Keratinocyte (primary cell): ENCODE measurements at regions not wholly inside any gene's neighbourhood (a gene's known extent, or its start where the extent isn't known, plus 50 kb on each side); places are given as distances from the start of the nearest gene placed in this dataset.

Experiments
- DNase-seq: peaks from one replicate; pipeline ENCODE4 v3.0.0-alpha.2; 2011; ENCODE audit warnings: low read depth, missing footprints, low spot score
- FAIRE-seq: peaks from 2 replicates; lab custom pipeline; 2011; peaks lifted over from hg19 to GRCh38; lab: Jason Lieb, UNC
- H2AFZ ChIP-seq: 2 replicates; pipeline ENCODE4 v1.6.0; 2012; ENCODE audit warnings: low read length, control low read depth, inconsistent platforms; ENCODE audit not compliant: control insufficient read depth
- H3K27ac ChIP-seq: 2 replicates; pipeline ENCODE4 v1.5.1; 2011; ENCODE audit warnings: low read length; ENCODE audit not compliant: control insufficient read depth, insufficient read depth
- H3K27me3 ChIP-seq: 3 replicates; pipeline ENCODE4 v1.6.0; 2011; ENCODE audit warnings: low read length; ENCODE audit not compliant: control insufficient read depth, insufficient read depth; ENCODE audit errors: extremely low read depth
- H3K36me3 ChIP-seq, 2 experiments: 2 replicates in 1 of 2; 3 replicates in 1 of 2; pipeline ENCODE4 v1.5.1; 2011; ENCODE audit warnings: low read length in 2 of 2, mild to moderate bottlenecking in 1 of 2; ENCODE audit not compliant: control insufficient read depth in 2 of 2, insufficient read depth in 2 of 2; ENCODE audit errors: extremely low read depth in 1 of 2
- H3K4me1 ChIP-seq: 3 replicates; pipeline ENCODE4 v1.5.1; 2011; ENCODE audit warnings: low read length; ENCODE audit not compliant: control insufficient read depth, insufficient read depth; ENCODE audit errors: extremely low read depth
- H3K4me2 ChIP-seq: 3 replicates; pipeline ENCODE4 v1.6.0; 2011; ENCODE audit warnings: low read depth, low read length; ENCODE audit not compliant: control insufficient read depth, insufficient read depth; ENCODE audit errors: extremely low read depth
- H3K4me3 ChIP-seq, 3 experiments: fragments of 200-600 bp in 1 of 3; sonication (generic) in 1 of 3; 2 replicates in 2 of 3; 3 replicates in 1 of 3; pipeline ENCODE4 v1.5.1; 2011 to 2016; ENCODE audit warnings: low read length in 3 of 3, mild to moderate bottlenecking in 3 of 3, control low read depth in 2 of 3, inconsistent platforms in 1 of 3, low read depth in 1 of 3, mixed read lengths in 1 of 3, mixed run types in 1 of 3, moderate library complexity in 1 of 3; ENCODE audit not compliant: control insufficient read depth in 2 of 3, insufficient read depth in 2 of 3; ENCODE audit errors: extremely low read depth in 1 of 3
- H3K79me2 ChIP-seq: 2 replicates; pipeline ENCODE4 v1.6.0; 2012; ENCODE audit warnings: low read length; ENCODE audit not compliant: control insufficient read depth, insufficient read depth
- H3K9ac ChIP-seq: 3 replicates; pipeline ENCODE4 v1.6.0; 2011; ENCODE audit warnings: low read length; ENCODE audit not compliant: control insufficient read depth, insufficient read depth; ENCODE audit errors: extremely low read depth
- H3K9me1 ChIP-seq: 3 replicates; pipeline ENCODE4 v1.6.0; 2011; ENCODE audit warnings: low read length; ENCODE audit not compliant: control insufficient read depth, insufficient read depth; ENCODE audit errors: extremely low read depth
- H3K9me3 ChIP-seq: 2 replicates; pipeline ENCODE4 v1.5.1; 2012; ENCODE audit warnings: low read depth, low read length; ENCODE audit not compliant: control insufficient read depth
- H4K20me1 ChIP-seq: 3 replicates; pipeline ENCODE4 v1.6.0; 2011; ENCODE audit warnings: low read length; ENCODE audit not compliant: control insufficient read depth, insufficient read depth; ENCODE audit errors: extremely low read depth
- EZH2 ChIP-seq: IDR thresholded peaks from one replicate; pipeline ENCODE4 v1.6.1; 2012; ENCODE audit warnings: inconsistent platforms, mild to moderate bottlenecking, low read length, moderate library complexity
- dilution Hi-C: fragments of 300-500 bp; cut with MboI; formaldehyde crosslinking; loops from one replicate; pipeline ENCODE4 v1.7.0; 2020; ENCODE audit warnings: low sequenced_read_pairs; ENCODE audit not compliant: extremely low pct_ligation_motif_present
- TF ChIP-seq, protein P1 (sequence below), 3 experiments: IDR thresholded peaks in 1 of 3; conservative IDR thresholded peaks in 1 of 3; optimal IDR thresholded peaks in 1 of 3; 2 replicates in 2 of 3; 3 replicates in 1 of 3; pipeline versions ENCODE3 to v1.5.1; 2011; ENCODE audit warnings: low read length in 3 of 3, mild to moderate bottlenecking in 3 of 3, moderate library complexity in 2 of 3, control low read depth in 1 of 3, inconsistent platforms in 1 of 3; ENCODE audit not compliant: insufficient read depth in 2 of 3; ENCODE audit errors: extremely low read depth in 1 of 3

DNA sequence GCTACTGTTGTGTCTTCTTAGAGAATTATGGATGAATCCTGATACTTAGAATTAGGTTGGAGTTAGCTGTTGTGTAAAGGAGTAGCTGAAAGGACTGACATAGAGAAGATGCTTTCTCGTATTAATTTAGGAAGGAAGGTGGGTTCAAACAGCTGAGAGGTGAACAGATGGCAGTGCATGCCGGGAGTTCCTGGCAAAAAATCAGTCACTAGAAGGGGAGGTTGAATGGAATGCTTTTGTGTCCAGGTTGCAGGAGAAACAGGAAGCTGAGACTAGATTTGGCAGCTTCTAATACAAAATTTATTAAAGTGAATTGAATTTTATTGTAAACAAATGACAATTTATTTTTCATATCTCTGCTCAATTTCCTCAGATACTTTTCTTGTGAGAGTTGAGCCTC lies 70.8 kb downstream of the BTG1 start:
- no peaks in the 10 kb centered on the region for H3K36me3 ChIP-seq
- DNase-seq (no peak), FAIRE-seq (no peak)
- H3K4me3 ChIP-seq, result no peak overlapping the region
- TF ChIP-seq, protein P1, sequence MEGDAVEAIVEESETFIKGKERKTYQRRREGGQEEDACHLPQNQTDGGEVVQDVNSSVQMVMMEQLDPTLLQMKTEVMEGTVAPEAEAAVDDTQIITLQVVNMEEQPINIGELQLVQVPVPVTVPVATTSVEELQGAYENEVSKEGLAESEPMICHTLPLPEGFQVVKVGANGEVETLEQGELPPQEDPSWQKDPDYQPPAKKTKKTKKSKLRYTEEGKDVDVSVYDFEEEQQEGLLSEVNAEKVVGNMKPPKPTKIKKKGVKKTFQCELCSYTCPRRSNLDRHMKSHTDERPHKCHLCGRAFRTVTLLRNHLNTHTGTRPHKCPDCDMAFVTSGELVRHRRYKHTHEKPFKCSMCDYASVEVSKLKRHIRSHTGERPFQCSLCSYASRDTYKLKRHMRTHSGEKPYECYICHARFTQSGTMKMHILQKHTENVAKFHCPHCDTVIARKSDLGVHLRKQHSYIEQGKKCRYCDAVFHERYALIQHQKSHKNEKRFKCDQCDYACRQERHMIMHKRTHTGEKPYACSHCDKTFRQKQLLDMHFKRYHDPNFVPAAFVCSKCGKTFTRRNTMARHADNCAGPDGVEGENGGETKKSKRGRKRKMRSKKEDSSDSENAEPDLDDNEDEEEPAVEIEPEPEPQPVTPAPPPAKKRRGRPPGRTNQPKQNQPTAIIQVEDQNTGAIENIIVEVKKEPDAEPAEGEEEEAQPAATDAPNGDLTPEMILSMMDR (optimal IDR thresholded peaks at IDR 0.05 in 1 of 3, IDR thresholded peaks at IDR 0.05 in 1 of 3, conservative IDR thresholded peaks at IDR 0.05 in 1 of 3; ENCODE audit: extremely low read depth in 1 of 3, insufficient read depth in 2 of 3, low read length in 3 of 3), result no peak
- H3K27ac ChIP-seq, result no peak overlapping the region
- H3K79me2 ChIP-seq, result no peaks in the 10 kb centered on the region
- no peak overlapping the region for H2AFZ ChIP-seq
- H3K4me1 ChIP-seq, result peaks cover 24% of the 10 kb centered on the region
- no peaks in the 10 kb centered on the region for H3K27me3 ChIP-seq
- no peaks in the 10 kb centered on the region for H4K20me1 ChIP-seq
- no peaks in the 10 kb centered on the region for H3K9me3 ChIP-seq
- no peak overlapping the region for H3K4me2 ChIP-seq
- H3K9me1 ChIP-seq, result no peaks in the 10 kb centered on the region
- H3K9ac ChIP-seq, result no peak overlapping the region
- dilution Hi-C loops, result no loop called here

DNA sequence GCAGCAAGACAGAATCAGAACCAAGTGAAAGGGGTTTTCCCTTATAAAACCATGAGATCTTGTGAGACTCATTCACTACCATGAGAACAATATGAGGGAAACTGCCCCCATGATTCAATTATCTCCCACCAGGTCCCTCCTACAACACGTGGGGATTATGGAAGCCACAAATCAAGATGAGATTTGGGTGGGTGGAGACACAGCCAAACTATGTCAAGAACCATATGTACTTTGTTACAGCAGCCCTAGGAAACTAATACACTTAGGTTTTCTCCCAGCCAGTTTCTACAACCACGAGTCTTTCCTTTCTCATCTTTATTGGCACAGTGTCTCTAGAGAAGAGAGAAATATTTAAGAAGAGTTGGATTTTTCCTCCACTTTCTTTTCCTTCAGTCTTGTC lies 72.6 kb downstream of the BTG1 start:
- H3K4me1 ChIP-seq, result peaks cover 11% of the 10 kb centered on the region
- H3K9me3 ChIP-seq, result no peaks in the 10 kb centered on the region
- H3K79me2 ChIP-seq, result no peaks in the 10 kb centered on the region
- dilution Hi-C loops, result no loop called here
- no peaks in the 10 kb centered on the region for H3K27me3 ChIP-seq
- no peak overlapping the region for H3K27ac ChIP-seq
- no peak overlapping the region for H3K9ac ChIP-seq
- H4K20me1 ChIP-seq, result no peaks in the 10 kb centered on the region
- H3K36me3 ChIP-seq, result no peaks in the 10 kb centered on the region
- no peak overlapping the region for H3K4me2 ChIP-seq
- FAIRE-seq (no peak), DNase-seq (no peak)
- no peak overlapping the region for H3K4me3 ChIP-seq
- H2AFZ ChIP-seq, result no peak overlapping the region
- H3K9me1 ChIP-seq, result no peaks in the 10 kb centered on the region
- no peak for TF ChIP-seq EZH2
- TF ChIP-seq, protein P1 (optimal IDR thresholded peaks at IDR 0.05 in 1 of 3, IDR thresholded peaks at IDR 0.05 in 1 of 3, conservative IDR thresholded peaks at IDR 0.05 in 1 of 3; ENCODE audit: extremely low read depth in 1 of 3, insufficient read depth in 2 of 3, low read length in 3 of 3), result no peak
